Stimulated activated naive B cell treated with anti-CD40 and anti-IgM and Interleukin-4, amounts not matched to agents 10 μg/mL and 1 μg/mL and 100 μg/mL, for 72 hours (primary cell): ENCODE measurements at regions not wholly inside any gene's neighbourhood (a gene's known extent, or its start where the extent isn't known, plus 50 kb on each side); places are given as distances from the start of the nearest gene placed in this dataset.

ENCODE experiments used
- ATAC-seq, 2 donors: fragments of 150-1000 bp; cut with Tn5 transposase; replicated peaks; 2 replicates each; pipeline ENCODE4 v1.10.0; 2021; ENCODE audit warnings: moderate library complexity in 1 of 2
- DNase-seq: peaks from one replicate; pipeline ENCODE4 v3.0.0; 2021
- H3K27ac Mint-ChIP-seq: one replicate; pipeline ENCODE4 v1.8.0; 2022; ENCODE audit warnings: mild to moderate bottlenecking, mixed read lengths
- H3K27me3 Mint-ChIP-seq, 2 donors: one replicate each; pipeline ENCODE4 v1.8.0; 2022; ENCODE audit warnings: mixed read lengths in 2 of 2
- H3K36me3 Mint-ChIP-seq, 2 donors: one replicate each; pipeline ENCODE4 v1.8.0; 2022; ENCODE audit warnings: mixed read lengths in 2 of 2, mild to moderate bottlenecking in 1 of 2
- H3K4me1 Mint-ChIP-seq, 2 donors: one replicate each; pipeline ENCODE4 v1.8.0; 2022; ENCODE audit warnings: mixed read lengths in 2 of 2, mild to moderate bottlenecking in 1 of 2
- H3K4me3 Mint-ChIP-seq, 2 donors: one replicate each; pipeline ENCODE4 v1.8.0; 2022; ENCODE audit warnings: mild to moderate bottlenecking in 2 of 2, mixed read lengths in 2 of 2, moderate library complexity in 1 of 2
- H3K9me3 Mint-ChIP-seq, 2 donors: one replicate each; pipeline ENCODE4 v1.8.0; 2022; ENCODE audit warnings: mixed read lengths in 2 of 2, mild to moderate bottlenecking in 1 of 2

DNA sequence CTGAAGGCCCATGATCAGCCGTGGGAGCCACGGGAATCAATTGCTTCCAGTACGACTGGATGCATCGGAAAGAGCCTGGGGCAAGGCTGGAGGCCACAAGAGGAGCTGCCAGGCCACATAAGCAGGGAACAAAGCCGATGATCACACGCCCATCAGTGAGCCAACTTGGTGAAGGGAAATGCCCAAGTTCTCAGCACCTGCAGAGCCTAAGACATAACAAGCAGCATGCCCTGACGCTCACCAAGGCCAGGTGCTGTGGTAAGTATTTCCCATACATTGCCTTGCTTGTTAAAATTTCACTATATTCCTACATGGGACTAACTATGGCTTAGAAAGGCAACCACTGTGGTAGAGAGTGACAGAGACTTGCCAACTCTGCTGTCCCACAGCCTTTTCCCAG lies 555.9 kb downstream of the BCL11B start:
- ATAC-seq (no peak), DNase-seq (no peak)
- Mint-ChIP-seq H3K4me3 (no peak overlapping the region), H3K27ac (no peak overlapping the region), H3K27me3 (no peaks in the 10 kb centered on the region), H3K36me3 (no peaks in the 10 kb centered on the region), H3K9me3 (peaks cover 0 to 4% of the 10 kb centered on the region in 2 donors), H3K4me1 (no peaks in the 10 kb centered on the region)

DNA sequence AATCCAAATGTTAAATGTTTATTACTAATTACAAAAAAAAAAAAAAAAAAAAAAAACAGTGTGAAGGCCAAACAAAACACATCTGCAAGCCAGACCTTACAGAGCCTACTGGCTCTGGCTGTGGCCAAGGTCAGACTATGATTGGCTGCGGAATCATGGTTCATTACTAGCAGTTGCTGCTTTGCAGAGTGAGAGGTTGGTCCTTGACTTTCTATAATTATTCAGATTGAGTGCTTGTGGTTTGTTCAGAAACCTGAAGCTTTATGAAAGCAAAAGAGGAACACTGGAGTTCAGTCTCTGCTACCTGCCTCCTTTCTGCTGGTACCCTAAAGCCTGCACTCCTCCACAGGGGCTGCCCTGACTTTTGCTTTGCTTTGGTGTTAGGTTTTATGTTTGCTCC lies 550.9 kb downstream of the BCL11B start:
- Mint-ChIP-seq H3K9me3 (peaks cover 7% of the 10 kb centered on the region in 2 donors), H3K36me3 (no peaks in the 10 kb centered on the region), H3K4me1 (no peaks in the 10 kb centered on the region), H3K4me3 (no peak overlapping the region), H3K27me3 (peaks cover 3 to 7% of the 10 kb centered on the region in 2 donors), H3K27ac (no peak overlapping the region)
- no peak for DNase-seq
- no peak for ATAC-seq

DNA sequence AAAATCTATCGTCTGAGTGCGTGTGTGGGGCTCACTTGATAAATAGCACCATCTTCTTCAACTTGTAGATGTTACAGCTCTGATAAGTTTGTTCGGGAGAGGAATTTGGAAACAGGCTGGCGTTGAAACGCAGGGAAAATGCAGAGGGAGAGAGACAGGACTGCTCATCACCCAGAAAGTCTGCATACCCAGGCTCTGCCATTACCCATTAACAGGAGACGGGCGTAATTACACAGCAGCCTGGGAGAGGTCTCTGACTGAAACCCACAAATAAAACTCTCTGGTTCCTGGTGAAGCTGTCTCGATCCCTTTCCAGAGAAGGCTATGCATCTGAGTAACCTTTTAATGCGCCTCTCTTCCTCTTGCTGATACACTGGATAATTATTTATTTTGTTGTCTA lies 547.3 kb downstream of the BCL11B start:
- ATAC-seq: no peak
- DNase-seq: no peak
- no peak overlapping the region for H3K4me3 Mint-ChIP-seq
- H3K27ac Mint-ChIP-seq: no peak overlapping the region
- H3K27me3 Mint-ChIP-seq: peaks cover 3 to 7% of the 10 kb centered on the region in 2 donors
- H3K9me3 Mint-ChIP-seq: peaks cover 6 to 7% of the 10 kb centered on the region in 2 donors
- H3K4me1 Mint-ChIP-seq: no peaks in the 10 kb centered on the region
- no peaks in the 10 kb centered on the region for H3K36me3 Mint-ChIP-seq

DNA sequence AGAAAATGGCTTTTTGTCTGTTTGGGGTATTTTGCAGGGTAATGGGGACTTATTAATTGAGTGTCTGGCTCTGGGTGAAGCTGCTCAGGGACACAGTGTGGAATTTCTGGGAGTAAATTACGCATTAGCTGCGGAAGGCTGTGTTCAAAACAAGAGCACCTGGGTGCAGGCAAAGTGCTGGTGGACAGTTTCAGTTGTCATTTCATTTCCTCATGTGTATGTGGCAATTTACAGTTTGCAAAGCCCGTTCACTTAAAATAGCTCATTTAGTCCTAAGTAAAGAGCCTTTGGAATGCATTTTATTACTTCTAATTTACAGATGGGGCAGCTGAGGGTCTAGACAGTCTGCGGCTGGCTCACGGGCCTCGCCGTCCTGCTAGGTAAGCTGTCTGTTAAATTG lies 546.8 kb downstream of the BCL11B start:
- no peak overlapping the region for H3K27ac Mint-ChIP-seq
- peaks cover 3 to 7% of the 10 kb centered on the region in 2 donors for H3K27me3 Mint-ChIP-seq
- DNase-seq: no peak
- no peak overlapping the region for H3K4me3 Mint-ChIP-seq
- no peaks in the 10 kb centered on the region for H3K36me3 Mint-ChIP-seq
- no peaks in the 10 kb centered on the region for H3K4me1 Mint-ChIP-seq
- ATAC-seq: no peak
- peaks cover 6 to 7% of the 10 kb centered on the region in 2 donors for H3K9me3 Mint-ChIP-seq

DNA sequence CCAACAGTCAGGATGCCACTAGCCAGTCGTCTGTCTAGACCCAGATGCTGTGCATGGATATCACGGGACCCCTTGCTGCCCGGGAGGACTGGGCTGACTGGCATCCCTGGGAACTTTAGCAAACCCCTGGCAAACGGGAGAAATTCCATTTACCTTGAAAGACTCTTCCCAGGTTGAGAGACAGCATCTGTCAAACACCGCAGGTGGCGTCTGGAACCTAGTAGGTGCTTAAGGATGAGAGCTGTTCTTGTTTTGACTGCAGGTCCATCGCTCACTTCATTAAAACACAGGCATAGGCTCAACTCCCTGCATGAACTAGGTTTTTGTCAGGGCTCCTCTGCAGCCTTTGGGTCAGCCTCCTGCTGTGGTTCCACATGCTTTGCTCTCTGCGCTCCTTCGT lies 546.3 kb downstream of the BCL11B start:
- Mint-ChIP-seq H3K4me1 (no peaks in the 10 kb centered on the region), H3K4me3 (no peak overlapping the region), H3K27ac (no peak overlapping the region), H3K27me3 (peaks cover 3 to 7% of the 10 kb centered on the region in 2 donors), H3K9me3 (peaks cover 6 to 7% of the 10 kb centered on the region in 2 donors), H3K36me3 (no peaks in the 10 kb centered on the region)
- ATAC-seq: no peak
- DNase-seq: no peak

DNA sequence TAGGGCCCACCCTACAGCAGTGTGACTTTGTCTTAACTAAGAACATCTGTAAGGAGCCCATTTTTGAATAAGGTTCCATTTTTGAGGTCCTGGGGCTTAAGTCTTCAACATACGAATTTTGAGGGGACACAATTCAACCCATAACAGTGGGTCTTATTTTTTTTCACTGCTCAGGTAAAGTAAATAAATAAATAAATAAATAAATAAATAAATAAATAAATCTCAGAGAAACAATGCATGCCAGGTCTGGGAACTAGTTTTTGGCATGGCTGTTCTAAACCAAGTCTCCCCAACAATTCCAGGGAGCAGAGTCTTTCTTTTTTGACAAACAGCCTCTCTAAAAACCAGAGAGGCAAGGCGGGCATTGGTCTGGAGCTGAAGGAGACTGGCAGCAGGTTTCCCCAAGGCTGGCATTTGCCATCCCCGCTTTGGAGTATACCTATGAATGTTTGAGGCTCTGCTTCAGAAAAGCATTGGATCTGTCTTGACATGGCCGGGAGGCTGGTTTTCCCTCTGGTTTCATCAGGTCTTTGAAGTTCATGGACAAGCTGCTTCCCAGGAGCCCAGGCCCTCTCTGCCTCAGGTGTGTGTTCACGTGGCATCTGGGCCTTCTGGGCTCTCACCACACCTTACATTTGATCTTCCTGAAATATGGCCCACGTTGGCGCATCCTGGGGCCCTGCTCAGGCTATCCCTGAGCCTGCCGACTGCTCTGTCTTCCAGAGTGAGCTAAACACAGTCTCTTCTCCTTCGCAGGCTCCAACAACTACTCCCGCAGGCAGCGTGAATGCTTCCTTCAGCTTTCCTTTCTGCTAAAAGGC lies 545.2 kb downstream of the BCL11B start:
- Mint-ChIP-seq H3K9me3 (peaks cover 1 to 6% of the 10 kb centered on the region in 2 donors), H3K27ac (no peak overlapping the region), H3K4me3 (no peak overlapping the region), H3K36me3 (no peaks in the 10 kb centered on the region), H3K27me3 (peaks cover 3 to 7% of the 10 kb centered on the region in 2 donors), H3K4me1 (no peaks in the 10 kb centered on the region)
- DNase-seq: no peak
- no peak for ATAC-seq

DNA sequence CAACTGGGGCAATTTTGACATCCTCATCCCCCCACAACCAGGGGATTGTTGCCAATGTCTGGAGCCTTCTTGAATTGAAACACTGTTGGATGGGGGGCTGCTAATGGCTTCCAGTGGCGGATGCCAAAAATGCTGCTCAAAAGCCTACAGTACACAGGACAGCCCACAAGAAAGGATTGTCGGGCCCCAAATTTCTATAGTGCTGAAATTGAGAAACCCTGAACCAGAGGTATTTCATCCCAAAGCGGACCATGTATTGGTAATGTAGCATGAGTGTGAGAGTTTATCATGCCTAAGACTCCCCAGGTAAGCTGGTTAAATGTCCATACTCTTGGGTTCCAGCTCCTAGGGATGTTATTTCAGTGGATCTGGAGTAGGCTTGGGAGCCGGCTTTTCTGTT lies 544.0 kb downstream of the BCL11B start:
- H3K4me3 Mint-ChIP-seq: no peak overlapping the region
- no peaks in the 10 kb centered on the region for H3K36me3 Mint-ChIP-seq
- ATAC-seq (no peak), DNase-seq (no peak)
- no peaks in the 10 kb centered on the region for H3K4me1 Mint-ChIP-seq
- H3K27me3 Mint-ChIP-seq: peaks cover 3 to 7% of the 10 kb centered on the region in 2 donors
- peaks cover 2 to 3% of the 10 kb centered on the region in 2 donors for H3K9me3 Mint-ChIP-seq
- no peak overlapping the region for H3K27ac Mint-ChIP-seq

DNA sequence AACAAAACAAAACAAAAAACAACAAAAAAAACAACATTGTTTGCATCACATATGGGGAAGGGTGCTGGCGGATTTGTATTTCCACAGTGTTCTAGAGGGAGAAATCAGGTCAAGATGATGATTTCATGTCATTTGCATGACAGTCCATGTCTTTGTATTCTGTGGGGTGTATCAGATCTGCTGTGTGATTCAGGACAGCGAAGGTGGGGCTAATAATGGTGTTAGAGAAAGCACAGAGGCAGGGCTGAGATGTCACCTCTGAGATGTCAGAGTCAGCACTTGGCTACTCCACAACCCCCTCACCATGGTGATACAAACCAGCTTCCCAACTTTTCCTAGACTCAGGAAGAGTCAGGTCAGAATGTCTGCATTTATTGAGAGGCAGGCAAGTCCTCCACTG lies 543.2 kb downstream of the BCL11B start:
- DNase-seq (no peak), ATAC-seq (no peak)
- Mint-ChIP-seq H3K4me3 (no peak overlapping the region), H3K27ac (no peak overlapping the region), H3K36me3 (no peaks in the 10 kb centered on the region), H3K27me3 (peaks cover 3 to 7% of the 10 kb centered on the region in 2 donors), H3K9me3 (peaks cover 2 to 4% of the 10 kb centered on the region in 2 donors), H3K4me1 (no peaks in the 10 kb centered on the region)

DNA sequence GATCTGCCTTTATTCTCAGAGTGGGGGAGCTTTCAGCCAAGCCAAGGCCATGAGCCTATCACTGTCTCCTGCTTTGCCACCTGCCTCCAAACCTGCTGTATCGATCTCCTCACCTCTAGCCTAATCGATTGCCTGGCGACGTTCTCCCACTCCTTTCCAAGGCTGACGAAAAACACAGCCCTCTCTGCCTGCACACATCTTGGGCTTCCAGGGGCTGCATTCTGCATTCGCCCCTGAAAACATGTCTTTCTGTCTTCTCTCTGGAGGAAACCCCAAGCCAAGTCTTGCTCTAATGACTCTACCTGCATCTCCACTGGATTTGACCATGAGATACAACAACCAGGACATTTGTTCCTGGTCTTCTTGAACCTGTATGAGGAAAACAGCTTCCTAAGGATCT lies 540.7 kb downstream of the BCL11B start:
- peaks cover 4 to 7% of the 10 kb centered on the region in 2 donors for H3K9me3 Mint-ChIP-seq
- H3K27me3 Mint-ChIP-seq: no peaks in the 10 kb centered on the region
- no peak for DNase-seq
- H3K4me1 Mint-ChIP-seq: no peaks in the 10 kb centered on the region
- ATAC-seq: no peak
- H3K4me3 Mint-ChIP-seq: no peak overlapping the region
- no peak overlapping the region for H3K27ac Mint-ChIP-seq
- no peaks in the 10 kb centered on the region for H3K36me3 Mint-ChIP-seq

DNA sequence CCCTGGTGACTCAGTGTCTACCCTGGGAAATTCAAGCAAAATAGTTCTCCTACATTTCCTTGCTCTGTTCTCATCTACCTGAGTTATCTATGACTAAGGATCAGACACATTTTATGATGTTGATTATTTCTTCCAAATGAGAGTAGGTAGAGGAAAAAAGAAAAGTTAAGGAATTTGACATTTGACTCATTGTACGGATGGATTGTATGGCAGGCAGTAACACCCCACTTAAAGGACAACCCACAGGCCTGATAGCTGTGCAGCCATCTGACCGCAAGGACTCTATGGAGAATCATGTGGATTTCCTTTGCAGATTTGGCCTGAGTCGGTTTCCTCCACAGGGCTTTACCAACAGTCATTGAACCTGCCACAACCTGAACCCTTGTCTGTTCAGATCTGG lies 540.3 kb downstream of the BCL11B start:
- H3K9me3 Mint-ChIP-seq: peaks cover 4 to 8% of the 10 kb centered on the region in 2 donors
- no peaks in the 10 kb centered on the region for H3K4me1 Mint-ChIP-seq
- no peak overlapping the region for H3K4me3 Mint-ChIP-seq
- no peaks in the 10 kb centered on the region for H3K27me3 Mint-ChIP-seq
- ATAC-seq: no peak
- H3K27ac Mint-ChIP-seq: no peak overlapping the region
- DNase-seq: no peak
- no peaks in the 10 kb centered on the region for H3K36me3 Mint-ChIP-seq

DNA sequence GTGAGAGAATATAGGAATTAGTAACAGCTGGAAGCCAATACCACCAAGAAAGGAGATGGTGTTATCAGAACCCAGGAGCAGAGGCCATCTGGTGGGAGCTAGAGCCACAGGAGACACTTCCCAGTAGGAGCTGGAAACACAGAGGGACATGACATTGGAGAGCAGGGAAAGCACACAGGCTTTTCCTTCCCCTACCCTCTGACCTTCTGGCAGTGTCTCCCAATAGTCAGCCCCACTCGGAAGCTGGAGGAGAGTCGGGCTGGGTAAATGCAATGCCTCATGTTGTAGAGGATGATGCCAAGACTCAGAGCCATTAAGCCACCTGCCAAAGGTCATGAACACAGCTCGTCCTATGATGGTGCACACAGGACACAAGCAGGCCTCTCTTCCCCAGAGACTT lies 538.5 kb downstream of the BCL11B start:
- H3K27ac Mint-ChIP-seq: no peak overlapping the region
- ATAC-seq: no peak
- no peaks in the 10 kb centered on the region for H3K4me1 Mint-ChIP-seq
- no peaks in the 10 kb centered on the region for H3K27me3 Mint-ChIP-seq
- no peak for DNase-seq
- H3K36me3 Mint-ChIP-seq: no peaks in the 10 kb centered on the region
- no peak overlapping the region for H3K4me3 Mint-ChIP-seq
- H3K9me3 Mint-ChIP-seq: peaks cover 4 to 7% of the 10 kb centered on the region in 2 donors

DNA sequence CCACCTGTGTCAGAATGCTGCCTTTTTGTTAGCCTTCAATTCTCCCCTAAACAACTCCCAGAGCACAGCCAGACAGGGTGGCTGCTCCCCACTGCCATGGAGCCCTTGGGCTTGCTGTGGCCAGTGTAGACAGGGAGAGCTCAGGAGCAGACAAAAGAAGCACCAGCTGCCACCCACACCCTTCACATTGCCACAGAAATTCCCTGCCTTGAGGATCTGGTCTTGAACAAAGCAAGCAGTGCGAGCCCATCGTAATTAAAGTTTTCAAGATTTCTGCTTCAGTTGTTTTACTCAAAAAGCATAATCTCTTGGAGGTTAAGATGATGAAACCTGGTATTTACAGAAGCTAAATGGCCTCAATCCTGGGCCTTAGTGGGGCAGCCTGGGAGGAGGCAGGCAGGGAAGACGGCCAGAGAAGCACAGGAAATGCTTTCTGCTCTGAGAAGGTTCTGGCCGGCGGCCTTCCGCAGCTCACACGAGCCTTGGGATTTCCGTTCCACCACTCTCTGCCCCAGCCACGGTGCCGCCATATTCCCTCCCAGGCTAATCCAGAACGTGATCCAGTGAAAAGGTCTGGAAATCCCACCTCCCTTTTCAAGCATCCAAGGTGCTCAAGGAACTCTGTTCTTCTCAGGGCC lies 535.2 kb downstream of the BCL11B start:
- no peak overlapping the region for H3K27ac Mint-ChIP-seq
- DNase-seq (no peak), ATAC-seq (no peak)
- H3K4me1 Mint-ChIP-seq: no peaks in the 10 kb centered on the region
- no peaks in the 10 kb centered on the region for H3K27me3 Mint-ChIP-seq
- H3K4me3 Mint-ChIP-seq: no peak overlapping the region
- peaks cover 4 to 7% of the 10 kb centered on the region in 2 donors for H3K9me3 Mint-ChIP-seq
- no peaks in the 10 kb centered on the region for H3K36me3 Mint-ChIP-seq

DNA sequence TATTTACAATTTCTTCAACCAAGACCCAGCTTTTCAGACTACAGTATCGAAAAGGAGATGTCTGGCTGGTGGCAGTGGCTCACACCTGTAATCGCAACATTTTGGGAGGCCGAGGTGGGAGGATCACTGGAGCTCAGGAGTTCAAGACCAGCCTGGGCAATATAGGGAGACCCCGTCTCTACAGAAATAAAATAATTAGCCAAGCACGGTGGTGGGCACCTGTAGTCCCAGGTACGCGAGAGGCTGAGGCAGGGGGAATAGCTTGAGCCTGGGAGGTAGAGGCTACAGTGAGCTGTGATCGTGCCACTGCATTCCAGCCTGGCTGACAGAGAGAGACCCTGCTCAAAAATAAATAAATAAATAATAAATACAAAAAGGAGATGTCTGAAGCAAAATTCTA lies 530.5 kb downstream of the BCL11B start:
- no peak for DNase-seq
- no peaks in the 10 kb centered on the region for H3K4me1 Mint-ChIP-seq
- no peak for ATAC-seq
- no peak overlapping the region for H3K27ac Mint-ChIP-seq
- peaks cover 0 to 7% of the 10 kb centered on the region in 2 donors for H3K9me3 Mint-ChIP-seq
- no peaks in the 10 kb centered on the region for H3K27me3 Mint-ChIP-seq
- no peak overlapping the region for H3K4me3 Mint-ChIP-seq
- H3K36me3 Mint-ChIP-seq: no peaks in the 10 kb centered on the region

DNA sequence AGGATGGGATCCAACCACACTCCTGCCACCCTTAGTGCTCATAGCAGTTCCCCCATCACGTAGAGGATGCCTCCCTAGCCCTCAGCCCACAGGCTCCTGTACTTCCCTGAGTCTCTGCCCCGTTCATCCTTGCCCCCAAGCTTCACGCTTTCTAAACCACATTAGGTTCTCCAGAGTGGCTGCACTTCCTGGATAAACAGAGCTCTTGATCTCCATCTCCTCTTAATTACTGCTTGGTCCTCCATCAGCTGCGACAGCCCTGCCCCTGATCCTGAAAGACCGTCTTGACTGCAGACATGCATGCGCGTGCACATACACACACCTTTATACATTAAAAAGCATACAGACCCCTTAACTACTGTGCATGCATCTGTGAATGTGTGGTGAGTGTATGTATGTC lies 530.0 kb downstream of the BCL11B start:
- Mint-ChIP-seq H3K27ac (no peak overlapping the region), H3K36me3 (no peaks in the 10 kb centered on the region), H3K4me3 (no peak overlapping the region), H3K27me3 (no peaks in the 10 kb centered on the region), H3K9me3 (peaks cover 0 to 7% of the 10 kb centered on the region in 2 donors), H3K4me1 (no peaks in the 10 kb centered on the region)
- no peak for DNase-seq
- ATAC-seq: no peak

DNA sequence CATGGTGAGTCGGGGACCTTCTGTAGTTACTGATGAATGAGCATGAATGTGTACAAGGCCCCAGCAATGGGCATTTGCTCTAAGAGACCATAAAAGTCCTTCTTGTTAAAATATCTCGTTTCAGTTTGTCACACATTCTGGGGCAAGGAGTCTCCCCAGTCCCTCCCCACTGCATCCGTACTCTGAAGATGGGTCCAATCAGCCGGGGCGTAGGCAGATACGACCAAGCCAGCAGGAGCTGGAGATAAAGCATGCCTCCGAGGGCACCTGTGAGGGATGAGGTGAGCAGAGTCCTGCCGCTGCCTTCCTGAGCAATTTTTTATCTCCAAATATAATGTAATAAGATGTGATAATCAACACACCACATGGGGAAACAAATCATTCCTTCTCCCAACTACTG lies 528.5 kb downstream of the BCL11B start:
- Mint-ChIP-seq H3K27me3 (no peaks in the 10 kb centered on the region), H3K9me3 (peaks cover 0 to 5% of the 10 kb centered on the region in 2 donors), H3K4me1 (no peaks in the 10 kb centered on the region), H3K36me3 (no peaks in the 10 kb centered on the region), H3K27ac (no peak overlapping the region), H3K4me3 (no peak overlapping the region)
- no peak for ATAC-seq
- no peak for DNase-seq
